ENCODE measurements at regions not wholly inside any gene's neighbourhood (a gene's known extent, or its start where the extent isn't known, plus 50 kb on each side); places are given as distances from the start of the nearest gene placed in this dataset.

GRCh38 chr14:105742531-105742848 lies 216.1 kb downstream of the TMEM121 start:
- TF ChIP-seq CTCF (IDR thresholded peaks at IDR 0.05) (no peak), POLR2A (IDR thresholded peaks at IDR 0.05) (no peak)

All from testis (tissue), 2 donors.